Amniotic epithelial cell (primary cell): ENCODE measurements at regions not wholly inside any gene's neighbourhood (a gene's known extent, or its start where the extent isn't known, plus 50 kb on each side); places are given as distances from the start of the nearest gene placed in this dataset.
A peak's percentile ranks its signal among the peaks of the same experiment; 100 is the strongest.

ENCODE experiments used
- DNase-seq: peaks from one replicate; pipeline ENCODE4 v3.0.0-alpha.2; 2010; ENCODE audit warnings: low read depth

GRCh38 chr3:72300621-72301020, 515.7 kb upstream of the PROK2 start:
- no peak for DNase-seq

- DNase-seq = no peak
These were observed 514.9 kb upstream of the PROK2 start for GRCh38 chr3:72299823-72300222.

DNA sequence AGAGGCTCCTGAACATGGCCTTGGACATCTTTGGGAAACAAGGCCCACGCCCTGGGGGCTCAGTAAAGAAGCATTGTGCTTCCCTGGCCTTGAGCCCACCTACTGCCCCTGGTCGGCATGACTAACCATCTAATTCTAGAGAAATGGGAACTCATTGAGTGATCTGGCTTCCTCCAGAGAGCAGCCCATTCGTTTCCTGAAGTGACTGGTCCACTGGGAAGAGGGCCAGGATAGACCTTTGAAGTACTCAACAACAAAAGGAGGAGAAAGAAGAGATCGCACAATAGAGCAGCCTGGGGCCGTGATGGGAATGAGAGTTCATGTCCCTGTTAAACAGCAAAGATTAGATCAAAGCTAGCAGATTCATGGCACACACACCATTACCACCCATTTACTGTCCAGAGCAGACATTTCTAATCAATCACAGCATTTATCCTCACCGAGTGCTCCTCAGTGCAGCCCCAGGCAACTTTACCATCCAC, 514.4 kb upstream of the PROK2 start:
- DNase-seq = no peak

DNA sequence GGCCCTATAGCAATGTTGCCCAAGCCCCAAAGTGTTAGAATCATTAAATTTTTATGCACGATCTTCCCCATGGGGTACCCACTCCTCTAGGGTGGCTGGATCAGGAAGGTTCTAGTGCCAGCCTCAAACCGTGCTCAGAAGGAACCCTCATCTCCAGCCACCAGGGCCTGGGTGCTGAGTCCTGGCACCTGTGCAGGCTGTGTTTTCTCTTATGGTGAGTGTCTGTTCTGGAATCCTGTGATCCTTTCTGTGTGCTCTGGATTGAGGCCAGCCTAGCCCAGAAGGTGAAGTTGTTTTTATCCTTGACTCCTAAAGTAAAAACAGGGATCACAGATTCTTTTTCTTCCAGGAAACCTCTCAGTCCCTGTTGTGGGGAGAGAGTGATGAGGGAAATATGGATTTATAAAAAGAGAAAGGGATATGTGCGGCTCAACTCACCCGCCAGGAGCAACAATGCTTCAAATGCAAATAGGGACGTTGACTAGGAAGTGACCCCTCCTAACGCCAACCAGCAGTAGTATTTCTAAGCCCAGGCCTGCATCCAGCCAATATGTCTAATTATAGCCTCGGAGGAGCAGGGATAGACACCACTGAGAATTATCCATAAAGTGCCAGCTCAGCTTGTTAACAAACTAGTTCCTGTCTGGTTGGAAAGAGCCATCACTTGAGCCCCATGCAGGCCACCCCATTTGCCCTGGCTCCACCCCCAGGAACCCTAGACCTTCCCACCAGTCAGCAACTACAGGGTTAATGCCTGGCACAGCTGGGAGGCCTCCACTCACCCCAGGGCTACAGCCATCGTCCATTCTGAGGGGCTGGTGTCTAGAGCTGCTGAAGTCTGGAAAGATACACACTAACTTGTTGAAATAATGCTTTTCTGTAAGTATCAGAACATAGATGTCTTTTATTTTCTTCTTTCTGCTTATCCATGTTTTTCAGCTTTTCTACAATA, 513.5 kb upstream of the PROK2 start:
- no peak for DNase-seq

DNA sequence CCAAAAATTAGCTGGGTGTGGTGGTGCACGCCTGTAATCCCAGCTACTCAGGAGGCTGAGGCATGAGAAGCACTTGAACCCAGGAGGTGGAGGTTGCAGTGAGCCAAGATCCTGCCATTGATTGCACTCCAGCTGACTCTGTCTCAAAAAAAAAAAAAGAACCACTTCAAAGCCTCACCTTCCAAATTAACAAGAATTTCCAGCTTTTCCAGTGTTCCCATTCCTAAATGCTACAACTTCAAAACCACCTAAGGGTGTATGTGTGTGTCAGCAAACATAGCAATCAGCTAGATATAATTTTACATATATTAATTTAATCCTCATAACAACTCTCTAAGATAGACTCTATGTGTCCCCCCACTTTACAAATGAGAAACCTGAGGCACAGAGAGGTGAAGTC, 512.5 kb upstream of the PROK2 start:
- no peak for DNase-seq

- DNase-seq = no peak
These were observed 511.6 kb upstream of the PROK2 start for GRCh38 chr3:72296477-72297111.

- DNase-seq = no peak
These were observed 511.1 kb upstream of the PROK2 start for GRCh38 chr3:72295962-72296450.

GRCh38 chr3:72295276-72295961, 510.5 kb upstream of the PROK2 start:
- no peak for DNase-seq

DNA sequence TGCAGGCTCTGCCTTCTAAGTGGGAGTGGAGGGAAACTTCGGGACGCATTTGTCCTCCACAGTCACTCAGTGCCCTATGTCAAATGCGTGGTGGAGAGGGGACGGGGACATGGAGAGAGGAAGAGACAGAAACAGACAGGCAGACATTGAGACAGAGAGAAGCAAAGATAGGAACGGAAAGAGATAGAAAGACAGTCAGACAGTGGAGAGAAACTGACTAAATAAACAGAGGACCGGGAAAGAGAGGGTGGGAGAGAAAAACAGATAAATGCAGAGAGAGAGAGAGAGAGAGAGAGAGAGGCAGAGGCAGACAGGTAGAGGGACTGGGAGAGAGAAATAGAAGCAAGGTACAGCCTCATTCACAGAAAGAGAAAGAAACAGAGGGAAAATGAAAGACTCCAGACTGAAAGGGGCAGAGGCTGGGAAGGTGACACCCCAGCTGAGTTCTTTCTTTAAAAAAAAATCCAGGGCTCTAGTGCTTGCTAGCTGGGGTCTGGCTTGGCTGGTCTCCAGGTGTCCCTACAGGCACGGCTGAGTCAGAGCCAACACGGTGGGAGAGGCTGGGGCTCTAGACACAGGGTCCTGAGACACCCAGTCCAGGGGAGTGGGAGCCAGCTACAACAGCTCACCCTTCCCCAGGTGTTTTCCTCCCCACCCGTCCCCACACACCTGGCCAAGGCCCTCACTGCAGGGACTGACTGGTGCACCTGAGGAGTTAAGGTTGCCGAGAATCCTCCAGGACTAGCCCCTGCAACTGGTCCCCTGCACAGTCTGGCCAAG, 506.1 kb upstream of the PROK2 start:
- DNase-seq = no peak

DNA sequence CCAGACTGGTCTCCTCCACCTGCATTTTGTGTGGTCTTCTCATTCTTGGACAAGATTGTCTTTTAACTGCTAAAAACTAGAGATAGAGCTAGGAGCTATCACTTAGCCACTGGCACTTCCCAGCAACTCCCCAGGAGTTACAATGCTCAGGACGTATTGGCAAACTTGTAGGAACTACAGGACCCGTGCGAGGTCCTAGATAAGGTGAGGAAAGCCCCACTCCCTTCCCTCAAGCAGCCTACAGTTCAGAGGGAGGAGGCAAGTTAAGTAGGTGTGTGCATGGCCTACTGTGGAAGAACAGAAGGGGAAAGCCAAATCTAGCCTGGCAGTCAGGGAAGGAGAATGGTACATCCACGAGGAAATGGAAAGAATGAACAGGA, 504.7 kb upstream of the PROK2 start:
- no peak for DNase-seq

- peak; percentile 96 for DNase-seq
These were observed 504.2 kb upstream of the PROK2 start for GRCh38 chr3:72288955-72289691.

DNA sequence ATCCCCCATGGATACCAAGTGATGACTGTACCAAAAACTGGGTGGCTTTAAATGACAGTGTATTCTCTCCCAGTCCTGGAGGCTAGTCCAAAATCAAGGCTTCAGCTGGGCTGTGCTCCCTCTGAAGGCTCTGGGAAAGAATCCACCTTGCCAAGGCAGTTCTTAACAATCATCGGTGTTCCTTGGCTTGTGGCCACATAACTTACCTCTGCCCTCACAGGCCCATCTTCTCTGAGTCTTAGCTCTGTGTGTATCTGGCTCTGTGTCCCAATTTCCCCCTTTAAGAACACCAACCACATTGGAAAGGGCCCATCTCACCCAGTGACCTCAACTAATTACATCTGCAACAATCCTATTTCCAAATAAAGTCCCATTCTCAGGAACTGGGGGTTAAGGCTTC, 503.0 kb upstream of the PROK2 start:
- DNase-seq = no peak

- no peak for DNase-seq
These were observed 500.6 kb upstream of the PROK2 start for GRCh38 chr3:72285502-72285901.

DNA sequence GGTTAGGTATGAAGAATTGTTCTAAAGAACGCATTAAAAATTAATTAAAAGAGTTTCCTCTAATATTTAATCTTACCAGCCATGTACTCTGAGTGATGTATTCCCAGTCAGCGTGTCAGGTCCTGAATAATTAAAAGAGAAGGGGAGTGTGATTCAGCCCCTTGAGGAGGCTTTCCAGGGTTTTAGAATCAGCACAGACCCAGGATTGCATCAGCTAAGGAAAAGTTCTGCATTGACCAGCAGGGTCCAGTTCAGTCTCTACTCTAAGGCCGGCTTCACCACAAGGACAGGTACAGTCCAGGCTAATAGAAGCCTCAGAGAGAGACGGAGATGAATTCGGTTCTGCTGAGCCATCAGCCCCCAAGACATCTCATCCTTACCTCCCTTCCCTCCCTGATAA, 499.5 kb upstream of the PROK2 start:
- no peak for DNase-seq

- DNase-seq = peak; percentile 21
These were observed 498.0 kb upstream of the PROK2 start for GRCh38 chr3:72282918-72283317.

DNA sequence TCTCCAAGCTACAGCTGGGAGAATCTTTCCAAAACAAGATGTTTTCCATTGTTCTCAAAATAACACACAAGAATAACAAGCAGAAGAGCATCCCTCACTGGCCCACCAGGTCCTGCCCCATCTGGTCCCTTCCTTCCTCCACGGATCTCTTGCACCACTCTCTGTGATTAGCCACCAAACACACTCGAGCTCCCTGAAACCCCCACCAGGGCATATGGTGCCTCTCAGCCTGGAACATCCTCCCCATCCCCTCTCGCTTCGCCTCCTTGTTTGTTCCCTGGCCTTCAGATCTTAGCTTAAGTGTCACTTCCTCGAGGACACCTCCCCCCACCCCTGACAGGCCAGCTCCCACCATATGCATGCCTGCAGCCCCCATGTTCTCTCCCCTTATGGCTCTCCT, 496.6 kb upstream of the PROK2 start:
- no peak for DNase-seq

DNA sequence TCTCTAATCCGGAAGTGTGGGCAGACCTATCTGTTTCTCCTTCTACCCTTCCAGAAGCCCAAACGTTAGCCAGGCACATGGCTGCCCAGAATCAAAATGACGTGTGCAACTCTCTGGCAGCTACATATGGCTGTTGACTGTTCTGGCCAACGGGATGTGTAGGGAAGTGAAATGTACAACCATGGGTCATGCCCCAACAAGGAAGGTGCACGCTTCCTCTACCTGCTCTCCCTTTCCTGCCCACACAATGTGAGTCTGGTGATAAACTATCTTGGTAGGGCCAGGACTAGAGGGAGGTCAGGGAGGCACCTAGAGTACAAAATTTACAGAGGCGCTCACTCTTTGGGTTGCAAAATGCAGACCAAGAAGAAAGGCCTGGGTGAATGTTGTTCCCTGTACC, 495.9 kb upstream of the PROK2 start:
- DNase-seq = no peak

GRCh38 chr3:72279631-72280041, 494.7 kb upstream of the PROK2 start:
- peak; percentile 25 for DNase-seq

GRCh38 chr3:72279068-72279604, 494.2 kb upstream of the PROK2 start:
- no peak for DNase-seq

- no peak for DNase-seq
These were observed 493.6 kb upstream of the PROK2 start for GRCh38 chr3:72278349-72279067.
